GM12878 (cell line): ENCODE measurements at regions not wholly inside any gene's neighbourhood (a gene's known extent, or its start where the extent isn't known, plus 50 kb on each side); places are given as distances from the start of the nearest gene placed in this dataset.

ENCODE experiments used
- ATAC-seq: fragments of 200-7000 bp; cut with Tn5 transposase; 3 replicates; pipeline ENCODE4 v1.9.1; 2020; ENCODE audit warnings: mild to moderate bottlenecking, moderate library complexity
- BruUV-seq: library from RNA; stranded (reverse); fragments of 400-500 nt; replicated peaks from 2 replicates; lab custom pipeline; 2021; lab: Mats Ljungman, UMichigan
- CTCF ChIA-PET: fragments of 300-600 bp; sonication (Branson Sonifier 250); formaldehyde crosslinking; extraction: SDS; loops from one replicate; lab custom pipeline; 2021; ENCODE audit warnings: inconsistent platforms; lab: Yijun Ruan, JAX
- POLR2A ChIA-PET: fragments of 350-600 bp; formaldehyde crosslinking; extraction: SDS; loops from one replicate; lab custom pipeline; 2021; ENCODE audit warnings: inconsistent platforms; lab: Charles Lee
- RAD21 ChIA-PET: fragments of 300-600 bp; sonication (Branson Sonifier 250); formaldehyde crosslinking; loops from one replicate; lab custom pipeline; 2023; ENCODE audit warnings: antibody characterized with exemption; ENCODE audit not compliant: unreplicated experiment; lab: Charles Lee
- SMC1A ChIA-PET: fragments of 300-600 bp; sonication (Branson Sonifier 250); formaldehyde crosslinking; loops from one replicate; lab custom pipeline; 2023; ENCODE audit not compliant: unreplicated experiment, uncharacterized antibody; lab: Charles Lee
- DNase-seq: peaks from one replicate; pipeline ENCODE4 v3.0.0-alpha.2; 2011; ENCODE audit warnings: low read depth, low spot score
- FAIRE-seq: peaks from 3 replicates; lab custom pipeline; 2011; peaks lifted over from hg19 to GRCh38; lab: Jason Lieb, UNC
- H2AFZ ChIP-seq: 2 replicates; pipeline ENCODE4 v1.6.0; 2011; ENCODE audit warnings: low read depth, low read length, control low read depth; ENCODE audit not compliant: control insufficient read depth
- H3K27ac ChIP-seq: 2 replicates; pipeline ENCODE4 v1.5.1; 2011; ENCODE audit warnings: control low read depth; ENCODE audit not compliant: control insufficient read depth, insufficient read depth
- H3K27me3 ChIP-seq, 2 experiments: replicated peaks in 1 of 2; 2 replicates each; pipeline versions ENCODE4 v1.6.0 to v1.6.1; 2011; ENCODE audit warnings: low read length in 1 of 2; ENCODE audit not compliant: control insufficient read depth in 2 of 2, insufficient read depth in 2 of 2
- H3K36me3 ChIP-seq, 2 experiments: 2 replicates each; pipeline ENCODE4 v1.5.1; 2011; ENCODE audit warnings: low read length in 1 of 2; ENCODE audit not compliant: control insufficient read depth in 2 of 2, insufficient read depth in 2 of 2
- H3K4me1 ChIP-seq: 2 replicates; pipeline ENCODE4 v1.6.1; 2011; ENCODE audit warnings: mild to moderate bottlenecking, low read length, moderate library complexity, mixed read lengths; ENCODE audit not compliant: control insufficient read depth, insufficient read depth
- H3K4me2 ChIP-seq: 2 replicates; pipeline ENCODE4 v1.6.0; 2011; ENCODE audit warnings: control low read depth; ENCODE audit not compliant: control insufficient read depth, insufficient read depth
- H3K4me3 ChIP-seq: fragments of 200-600 bp; sonication (generic); 2 replicates; pipeline ENCODE4 v1.5.1; 2016
- H3K79me2 ChIP-seq: 2 replicates; pipeline ENCODE4 v1.6.0; 2011; ENCODE audit warnings: low read length; ENCODE audit not compliant: control insufficient read depth, insufficient read depth
- H3K9ac ChIP-seq: 2 replicates; pipeline ENCODE4 v1.8.0; 2011; ENCODE audit warnings: low read length, control low read depth, mixed read lengths; ENCODE audit not compliant: control insufficient read depth, insufficient read depth
- H3K9me3 ChIP-seq: replicated peaks from 3 replicates; pipeline ENCODE4 v1.5.1; 2011; ENCODE audit warnings: mild to moderate bottlenecking, low read length; ENCODE audit not compliant: control insufficient read depth, insufficient read depth
- H4K20me1 ChIP-seq: 2 replicates; pipeline ENCODE4 v1.6.0; 2011; ENCODE audit not compliant: control insufficient read depth, insufficient read depth
- BMI1 ChIP-seq: fragments of 450-650 bp; IDR thresholded peaks from 2 replicates; pipeline ENCODE4 v1.6.1; 2016; ENCODE audit warnings: mild to moderate bottlenecking, moderate library complexity, borderline replicate concordance
- CBX5 ChIP-seq: sonication (generic); IDR thresholded peaks from 2 replicates; pipeline ENCODE4 v1.6.1; 2016; ENCODE audit warnings: low read depth, moderate library complexity, mild to moderate bottlenecking, inconsistent platforms
- EGR1 ChIP-seq, 2 experiments: IDR thresholded peaks; 1 replicate in 1 of 2; 2 replicates in 1 of 2; pipeline ENCODE4 v1.6.1; 2011 to 2012; ENCODE audit warnings: low read depth in 2 of 2, low read length in 2 of 2, borderline replicate concordance in 1 of 2, mild to moderate bottlenecking in 1 of 2, moderate library complexity in 1 of 2
- ESRRA ChIP-seq: IDR thresholded peaks from 2 replicates; pipeline ENCODE4 v1.6.1; 2012; ENCODE audit warnings: mild to moderate bottlenecking, low read length, improper control_type of control experiment
- ETV6 ChIP-seq, 2 experiments: fragments of 450-650 bp in 1 of 2; IDR thresholded peaks in 1 of 2; conservative IDR thresholded peaks in 1 of 2; 2 replicates each; pipeline ENCODE4 v1.6.1; 2014; ENCODE audit warnings: antibody characterized with exemption in 1 of 2, borderline replicate concordance in 1 of 2, low read depth in 1 of 2, mild to moderate bottlenecking in 1 of 2, moderate library complexity in 1 of 2
- FOS ChIP-seq: IDR thresholded peaks from 3 replicates; pipeline ENCODE4 v1.6.1; 2011; ENCODE audit warnings: borderline replicate concordance; ENCODE audit not compliant: insufficient read length; ENCODE audit errors: extremely low read depth
- MYB ChIP-seq: fragments of 150-350 bp; IDR thresholded peaks from 2 replicates; pipeline ENCODE4 v1.6.1; 2014; ENCODE audit warnings: mild to moderate bottlenecking, low read depth, low read length, borderline replicate concordance
- NFYB ChIP-seq: IDR thresholded peaks from 2 replicates; pipeline ENCODE4 v1.6.1; 2011; ENCODE audit warnings: low read depth, mild to moderate bottlenecking, low read length, improper control_type of control experiment, moderate library complexity; ENCODE audit not compliant: insufficient read depth
- NRF1 ChIP-seq: conservative IDR thresholded peaks from 2 replicates; pipeline ENCODE4 v1.6.1; 2011; ENCODE audit warnings: mild to moderate bottlenecking, low read depth, low read length, improper control_type of control experiment
- PAX8 ChIP-seq: fragments of 450-650 bp; IDR thresholded peaks from 2 replicates; pipeline ENCODE4 v1.6.1; 2017; ENCODE audit warnings: mild to moderate bottlenecking, moderate library complexity
- SMAD1 ChIP-seq: fragments of 450-650 bp; IDR thresholded peaks from 2 replicates; pipeline ENCODE4 v1.6.1; 2018; ENCODE audit warnings: mild to moderate bottlenecking, low read depth; ENCODE audit not compliant: partially characterized antibody
- SPI1 ChIP-seq: IDR thresholded peaks from 2 replicates; pipeline ENCODE4 v1.6.1; 2011; ENCODE audit warnings: low read depth, mild to moderate bottlenecking, low read length, moderate library complexity, borderline replicate concordance; ENCODE audit not compliant: insufficient read depth
- TAF1 ChIP-seq: IDR thresholded peaks from 2 replicates; pipeline ENCODE4 v1.6.1; 2011; ENCODE audit warnings: mild to moderate bottlenecking, low read depth, low read length, borderline replicate concordance
- TCF3 ChIP-seq: IDR thresholded peaks from 2 replicates; pipeline ENCODE4 v1.6.1; 2012; ENCODE audit warnings: low read depth, mild to moderate bottlenecking, low read length, borderline replicate concordance; ENCODE audit not compliant: insufficient read depth
- TCF7 ChIP-seq: IDR thresholded peaks from 2 replicates; pipeline ENCODE4 v1.6.1; 2014; ENCODE audit warnings: antibody characterized with exemption, borderline replicate concordance
- YY1 ChIP-seq: IDR thresholded peaks from 2 replicates; pipeline ENCODE4 v1.6.1; 2011; ENCODE audit warnings: low read depth, mild to moderate bottlenecking, low read length
- WGBS: methylation state at CpG from one replicate; pipeline ENCODE4 v1.1.6; 2016; ENCODE audit warnings: low lambda C conversion rate; ENCODE audit not compliant: insufficient replicate concordance, insufficient coverage; ENCODE audit errors: missing lambda C conversion rate; 5-methylcytosine and 5-hydroxymethylcytosine counted together
- in situ Hi-C: fragments of 300-500 bp; cut with MboI; formaldehyde crosslinking; loops from 9 replicates; pipeline ENCODE4 v1.14.3; 2018; ENCODE audit warnings: mixed read lengths
- intact Hi-C: fragments of 100-400 bp; cut with micrococcal nuclease; formaldehyde crosslinking; loops from one replicate; pipeline ENCODE4 v1.14.2; 2022; ENCODE audit not compliant: unreplicated experiment
- TF ChIP-seq, protein P1 (sequence below): fragments of 150-350 bp; IDR thresholded peaks from 2 replicates; pipeline ENCODE4 v1.6.1; 2014; ENCODE audit warnings: mild to moderate bottlenecking, low read depth, low read length
- TF ChIP-seq, protein P2 (sequence below): IDR thresholded peaks from 2 replicates; pipeline ENCODE4 v1.6.1; 2012; ENCODE audit warnings: improper control_type of control experiment, low read depth, low read length; ENCODE audit not compliant: insufficient replicate concordance

GRCh38 chr5:97909541-97909940 is 726.5 kb upstream of the RIOK2 start:
- H3K79me2 ChIP-seq, result no peaks in the 10 kb centered on the region
- no peak overlapping the region for H2AFZ ChIP-seq
- TF ChIP-seq EGR1 (IDR thresholded peaks at IDR 0.05; ENCODE audit: borderline replicate concordance in 1 of 2, low read depth in 2 of 2, low read length in 2 of 2) (no peak), YY1 (no peak), TCF3 (no peak), BMI1 (no peak), ETV6 (conservative IDR thresholded peaks at IDR 0.05 in 1 of 2, IDR thresholded peaks at IDR 0.05 in 1 of 2; ENCODE audit: borderline replicate concordance in 1 of 2, low read depth in 1 of 2) (no peak), NFYB (no peak), ESRRA (no peak), CBX5 (no peak), MYB (no peak), TCF7 (no peak), FOS (no peak), SPI1 (no peak), NRF1 (no peak), SMAD1 (no peak), PAX8 (no peak), TAF1 (no peak)
- TF ChIP-seq, protein P1, sequence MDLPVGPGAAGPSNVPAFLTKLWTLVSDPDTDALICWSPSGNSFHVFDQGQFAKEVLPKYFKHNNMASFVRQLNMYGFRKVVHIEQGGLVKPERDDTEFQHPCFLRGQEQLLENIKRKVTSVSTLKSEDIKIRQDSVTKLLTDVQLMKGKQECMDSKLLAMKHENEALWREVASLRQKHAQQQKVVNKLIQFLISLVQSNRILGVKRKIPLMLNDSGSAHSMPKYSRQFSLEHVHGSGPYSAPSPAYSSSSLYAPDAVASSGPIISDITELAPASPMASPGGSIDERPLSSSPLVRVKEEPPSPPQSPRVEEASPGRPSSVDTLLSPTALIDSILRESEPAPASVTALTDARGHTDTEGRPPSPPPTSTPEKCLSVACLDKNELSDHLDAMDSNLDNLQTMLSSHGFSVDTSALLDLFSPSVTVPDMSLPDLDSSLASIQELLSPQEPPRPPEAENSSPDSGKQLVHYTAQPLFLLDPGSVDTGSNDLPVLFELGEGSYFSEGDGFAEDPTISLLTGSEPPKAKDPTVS, result no peak
- TF ChIP-seq, protein P2, sequence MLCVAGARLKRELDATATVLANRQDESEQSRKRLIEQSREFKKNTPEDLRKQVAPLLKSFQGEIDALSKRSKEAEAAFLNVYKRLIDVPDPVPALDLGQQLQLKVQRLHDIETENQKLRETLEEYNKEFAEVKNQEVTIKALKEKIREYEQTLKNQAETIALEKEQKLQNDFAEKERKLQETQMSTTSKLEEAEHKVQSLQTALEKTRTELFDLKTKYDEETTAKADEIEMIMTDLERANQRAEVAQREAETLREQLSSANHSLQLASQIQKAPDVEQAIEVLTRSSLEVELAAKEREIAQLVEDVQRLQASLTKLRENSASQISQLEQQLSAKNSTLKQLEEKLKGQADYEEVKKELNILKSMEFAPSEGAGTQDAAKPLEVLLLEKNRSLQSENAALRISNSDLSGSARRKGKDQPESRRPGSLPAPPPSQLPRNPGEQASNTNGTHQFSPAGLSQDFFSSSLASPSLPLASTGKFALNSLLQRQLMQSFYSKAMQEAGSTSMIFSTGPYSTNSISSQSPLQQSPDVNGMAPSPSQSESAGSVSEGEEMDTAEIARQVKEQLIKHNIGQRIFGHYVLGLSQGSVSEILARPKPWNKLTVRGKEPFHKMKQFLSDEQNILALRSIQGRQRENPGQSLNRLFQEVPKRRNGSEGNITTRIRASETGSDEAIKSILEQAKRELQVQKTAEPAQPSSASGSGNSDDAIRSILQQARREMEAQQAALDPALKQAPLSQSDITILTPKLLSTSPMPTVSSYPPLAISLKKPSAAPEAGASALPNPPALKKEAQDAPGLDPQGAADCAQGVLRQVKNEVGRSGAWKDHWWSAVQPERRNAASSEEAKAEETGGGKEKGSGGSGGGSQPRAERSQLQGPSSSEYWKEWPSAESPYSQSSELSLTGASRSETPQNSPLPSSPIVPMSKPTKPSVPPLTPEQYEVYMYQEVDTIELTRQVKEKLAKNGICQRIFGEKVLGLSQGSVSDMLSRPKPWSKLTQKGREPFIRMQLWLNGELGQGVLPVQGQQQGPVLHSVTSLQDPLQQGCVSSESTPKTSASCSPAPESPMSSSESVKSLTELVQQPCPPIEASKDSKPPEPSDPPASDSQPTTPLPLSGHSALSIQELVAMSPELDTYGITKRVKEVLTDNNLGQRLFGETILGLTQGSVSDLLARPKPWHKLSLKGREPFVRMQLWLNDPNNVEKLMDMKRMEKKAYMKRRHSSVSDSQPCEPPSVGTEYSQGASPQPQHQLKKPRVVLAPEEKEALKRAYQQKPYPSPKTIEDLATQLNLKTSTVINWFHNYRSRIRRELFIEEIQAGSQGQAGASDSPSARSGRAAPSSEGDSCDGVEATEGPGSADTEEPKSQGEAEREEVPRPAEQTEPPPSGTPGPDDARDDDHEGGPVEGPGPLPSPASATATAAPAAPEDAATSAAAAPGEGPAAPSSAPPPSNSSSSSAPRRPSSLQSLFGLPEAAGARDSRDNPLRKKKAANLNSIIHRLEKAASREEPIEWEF, result no peak
- no peak overlapping the region for H3K4me2 ChIP-seq
- SMC1A ChIA-PET, result interaction anchor here (1.0 kb wide), 1 partner anchor 11 kb away, joined by 3 read pairs; no protein-coding TSS in a partner anchor
- in situ Hi-C loops (no loop called here), intact Hi-C loops (no loop called here)
- H3K27ac ChIP-seq, result no peak overlapping the region
- ATAC-seq, result no peak
- POLR2A ChIA-PET, result no interaction called here
- H3K27me3 ChIP-seq, result no peaks in the 10 kb centered on the region
- 47% methylated on average over 1 of the region's 1 CpG for WGBS
- H3K36me3 ChIP-seq, result no peaks in the 10 kb centered on the region
- no peak for FAIRE-seq
- no peaks in the 10 kb centered on the region for H3K4me1 ChIP-seq
- no peak overlapping the region for H3K9ac ChIP-seq
- CTCF ChIA-PET, result no interaction called here
- DNase-seq, result no peak
- H3K4me3 ChIP-seq, result no peak overlapping the region
- no peaks in the 10 kb centered on the region for H4K20me1 ChIP-seq
- no TSS peak for BruUV-seq
- no peaks in the 10 kb centered on the region; the same call in 2 of the 3 replicates for H3K9me3 ChIP-seq
- RAD21 ChIA-PET, result no interaction called here
